ENCODE measurements at regions not wholly inside any gene's neighbourhood (a gene's known extent, or its start where the extent isn't known, plus 50 kb on each side); places are given as distances from the start of the nearest gene placed in this dataset.

DNA sequence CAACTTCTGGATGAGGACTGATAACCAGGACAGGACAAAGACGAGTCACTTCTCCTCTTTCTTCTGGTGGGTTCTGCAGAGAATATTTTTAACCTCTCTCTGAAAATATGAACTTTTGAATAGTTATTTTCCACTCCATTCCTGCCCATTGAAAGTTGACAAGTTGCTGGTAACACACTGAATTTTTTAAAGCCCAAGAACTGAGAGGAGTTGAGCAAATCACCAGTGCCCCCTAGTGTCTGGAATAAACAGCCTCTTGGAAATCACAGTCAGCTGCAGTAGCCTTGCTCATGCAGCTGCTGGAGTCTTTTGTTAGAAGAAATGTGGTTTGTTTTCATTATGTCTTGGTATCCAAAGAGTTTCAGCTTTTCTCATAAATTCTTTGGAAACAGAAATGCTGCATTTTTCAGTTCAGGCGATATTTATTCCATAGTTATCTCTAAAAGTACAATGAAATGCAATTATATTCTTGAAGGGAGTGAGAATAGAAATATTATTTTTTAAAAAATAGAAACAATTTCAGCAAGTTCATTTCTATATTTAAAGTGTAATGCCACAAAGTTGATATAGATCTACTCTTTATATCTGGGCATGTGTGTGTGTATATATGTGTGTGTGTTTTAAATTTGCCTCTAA lies 741.0 kb upstream of the CBLB start:
- H3K4me1 ChIP-seq (ENCODE audit: control insufficient read depth, insufficient read depth, low read length), result peaks cover 36% of the 10 kb centered on the region

GRCh38 chr3:106610362-106610959 lies 741.6 kb upstream of the CBLB start:
- Histone ChIP-seq H3K27me3 (replicated peaks; ENCODE audit: control insufficient read depth, insufficient read depth, low read length) (no peaks in the 10 kb centered on the region), H3K9me3 (ENCODE audit: control insufficient read depth, low read length) (no peaks in the 10 kb centered on the region), H3K36me3 (ENCODE audit: control insufficient read depth, insufficient read depth, low read length, severe bottlenecking) (no peaks in the 10 kb centered on the region), H3K4me1 (ENCODE audit: control insufficient read depth, insufficient read depth, low read length) (peaks cover 36% of the 10 kb centered on the region), H3K9ac (ENCODE audit: low read length) (peak overlapping the region; percentile 68), H3K4me3 (ENCODE audit: low read length) (no peak overlapping the region)
- DNase-seq (ENCODE audit: low read depth), result peak; percentile 55

More for the DNA sequence above, 741.0 kb upstream of the CBLB start:
- DNase-seq (ENCODE audit: low read depth), result peak; percentile 95
- Histone ChIP-seq H3K27me3 (replicated peaks; ENCODE audit: control insufficient read depth, insufficient read depth, low read length) (no peaks in the 10 kb centered on the region), H3K9me3 (ENCODE audit: control insufficient read depth, low read length) (no peaks in the 10 kb centered on the region), H3K36me3 (ENCODE audit: control insufficient read depth, insufficient read depth, low read length, severe bottlenecking) (no peaks in the 10 kb centered on the region), H3K9ac (ENCODE audit: low read length) (peak overlapping the region; percentile 85), H3K4me3 (ENCODE audit: low read length) (peak overlapping the region; percentile 64)

DNA sequence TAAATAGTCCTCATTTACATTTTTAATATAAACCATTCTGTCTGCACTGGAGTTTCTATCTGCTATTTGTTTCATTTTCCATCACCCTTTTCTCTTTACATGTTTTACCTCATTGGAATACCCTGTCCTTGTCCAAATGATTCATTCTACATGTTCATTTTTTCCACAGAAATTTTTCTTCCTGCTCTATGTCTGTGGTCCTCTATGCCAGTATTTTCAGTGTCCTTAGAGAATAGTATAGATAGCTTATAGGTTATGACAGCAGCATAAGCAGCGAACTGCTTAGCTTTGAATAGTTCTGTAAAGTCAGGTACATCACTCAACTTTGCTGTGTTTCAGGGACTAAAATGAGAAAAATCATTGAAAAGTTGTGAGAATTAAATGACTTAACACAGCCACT lies 742.3 kb upstream of the CBLB start:
- Histone ChIP-seq H3K4me1 (ENCODE audit: control insufficient read depth, insufficient read depth, low read length) (peaks cover 36% of the 10 kb centered on the region), H3K36me3 (ENCODE audit: control insufficient read depth, insufficient read depth, low read length, severe bottlenecking) (no peaks in the 10 kb centered on the region), H3K4me3 (ENCODE audit: low read length) (no peak overlapping the region), H3K9ac (ENCODE audit: low read length) (peak overlapping the region; percentile 68), H3K9me3 (ENCODE audit: control insufficient read depth, low read length) (no peaks in the 10 kb centered on the region), H3K27me3 (replicated peaks; ENCODE audit: control insufficient read depth, insufficient read depth, low read length) (no peaks in the 10 kb centered on the region)
- DNase-seq (ENCODE audit: low read depth), result no peak

DNA sequence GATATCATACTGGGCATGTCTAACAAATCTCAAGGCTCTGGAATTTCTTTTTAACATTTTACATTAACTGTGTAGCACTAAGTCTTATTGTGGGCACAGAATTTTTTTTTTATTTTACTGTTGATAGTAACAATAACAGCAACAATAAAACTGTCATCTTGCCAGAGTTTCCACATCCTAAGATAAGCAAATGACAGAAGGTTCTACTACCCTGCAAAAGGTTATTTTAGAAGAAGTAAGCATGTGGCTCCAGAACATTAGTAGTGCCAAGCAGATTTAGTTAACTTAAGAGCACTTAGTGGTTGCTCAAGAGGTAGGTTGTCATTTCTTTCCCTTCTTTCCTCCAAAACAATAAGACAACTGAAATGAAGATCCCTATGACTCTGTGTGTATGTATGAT lies 743.0 kb upstream of the CBLB start:
- H3K27me3 ChIP-seq (replicated peaks; ENCODE audit: control insufficient read depth, insufficient read depth, low read length), result no peaks in the 10 kb centered on the region
- no peak overlapping the region for H3K4me3 ChIP-seq (ENCODE audit: low read length)
- DNase-seq (ENCODE audit: low read depth), result no peak
- no peaks in the 10 kb centered on the region for H3K36me3 ChIP-seq (ENCODE audit: control insufficient read depth, insufficient read depth, low read length, severe bottlenecking)
- H3K9ac ChIP-seq (ENCODE audit: low read length), result no peak overlapping the region
- H3K9me3 ChIP-seq (ENCODE audit: control insufficient read depth, low read length), result no peaks in the 10 kb centered on the region
- H3K4me1 ChIP-seq (ENCODE audit: control insufficient read depth, insufficient read depth, low read length), result peaks cover 44% of the 10 kb centered on the region

- Histone ChIP-seq H3K36me3 (ENCODE audit: control insufficient read depth, insufficient read depth, low read length, severe bottlenecking) (no peaks in the 10 kb centered on the region), H3K9me3 (ENCODE audit: control insufficient read depth, low read length) (no peaks in the 10 kb centered on the region), H3K4me1 (ENCODE audit: control insufficient read depth, insufficient read depth, low read length) (peaks cover 27% of the 10 kb centered on the region), H3K27me3 (replicated peaks; ENCODE audit: control insufficient read depth, insufficient read depth, low read length) (no peaks in the 10 kb centered on the region), H3K4me3 (ENCODE audit: low read length) (no peak overlapping the region), H3K9ac (ENCODE audit: low read length) (no peak overlapping the region)
- DNase-seq (ENCODE audit: low read depth), result no peak
Observed at GRCh38 chr3:106616556-106616955, 747.7 kb upstream of the CBLB start.

DNA sequence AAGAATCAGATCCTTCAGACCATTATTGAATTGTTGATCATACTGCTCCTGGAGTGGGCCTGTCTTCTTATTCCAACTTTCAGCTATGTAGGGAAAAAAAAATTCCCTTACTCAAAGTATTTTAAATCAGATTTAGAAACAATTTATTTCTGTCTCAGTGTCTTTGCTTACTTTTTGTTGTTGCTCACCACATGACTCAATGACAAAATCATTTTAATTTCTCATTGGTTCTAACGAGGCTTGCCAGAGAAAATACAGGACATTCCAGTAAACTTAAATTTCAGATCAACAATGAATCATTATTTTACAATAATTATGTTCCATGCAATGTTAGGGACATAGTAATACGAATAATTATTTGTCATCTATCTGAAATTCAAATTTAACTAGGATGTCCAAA lies 748.5 kb upstream of the CBLB start:
- Histone ChIP-seq H3K4me1 (ENCODE audit: control insufficient read depth, insufficient read depth, low read length) (peaks cover 20% of the 10 kb centered on the region), H3K27me3 (replicated peaks; ENCODE audit: control insufficient read depth, insufficient read depth, low read length) (no peaks in the 10 kb centered on the region), H3K36me3 (ENCODE audit: control insufficient read depth, insufficient read depth, low read length, severe bottlenecking) (no peaks in the 10 kb centered on the region), H3K9me3 (ENCODE audit: control insufficient read depth, low read length) (no peaks in the 10 kb centered on the region), H3K9ac (ENCODE audit: low read length) (no peak overlapping the region), H3K4me3 (ENCODE audit: low read length) (no peak overlapping the region)
- DNase-seq (ENCODE audit: low read depth), result peak; percentile 37

- H3K4me1 ChIP-seq (ENCODE audit: control insufficient read depth, insufficient read depth, low read length), result peaks cover 18% of the 10 kb centered on the region
- peaks cover 16% of the 10 kb centered on the region for H3K9me3 ChIP-seq (ENCODE audit: control insufficient read depth, low read length)
- H3K36me3 ChIP-seq (ENCODE audit: control insufficient read depth, insufficient read depth, low read length, severe bottlenecking), result no peaks in the 10 kb centered on the region
- H3K27me3 ChIP-seq (replicated peaks; ENCODE audit: control insufficient read depth, insufficient read depth, low read length), result no peaks in the 10 kb centered on the region
- DNase-seq (ENCODE audit: low read depth), result no peak
- H3K4me3 ChIP-seq (ENCODE audit: low read length), result no peak overlapping the region
- H3K9ac ChIP-seq (ENCODE audit: low read length), result no peak overlapping the region
Observed at GRCh38 chr3:106620646-106621045, 751.8 kb upstream of the CBLB start.

DNA sequence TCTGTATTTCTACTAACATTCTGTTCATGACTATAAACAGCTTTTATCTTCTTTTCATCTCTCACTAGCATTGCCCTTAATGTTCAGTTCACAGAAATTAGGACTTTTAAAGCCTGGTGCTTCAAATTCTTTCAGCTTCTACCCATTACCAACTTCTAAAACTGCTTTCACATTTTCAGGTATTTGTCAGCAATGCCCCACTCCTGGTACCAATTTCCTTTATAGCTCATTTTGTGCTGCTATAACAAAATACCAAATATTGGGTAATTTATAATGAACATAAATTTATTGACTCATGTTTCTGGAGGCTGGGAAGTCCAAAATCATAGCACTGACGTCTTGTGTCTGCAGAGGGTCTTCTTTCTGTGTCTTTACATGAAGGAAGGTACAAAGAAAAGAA lies 753.1 kb upstream of the CCDC54 start:
- Histone ChIP-seq H3K4me3 (ENCODE audit: low read length) (peak overlapping the region; percentile 13), H3K27me3 (replicated peaks; ENCODE audit: control insufficient read depth, insufficient read depth, low read length) (no peaks in the 10 kb centered on the region), H3K4me1 (ENCODE audit: control insufficient read depth, insufficient read depth, low read length) (peaks cover 10% of the 10 kb centered on the region), H3K9ac (ENCODE audit: low read length) (no peak overlapping the region), H3K9me3 (ENCODE audit: control insufficient read depth, low read length) (peaks cover 16% of the 10 kb centered on the region), H3K36me3 (ENCODE audit: control insufficient read depth, insufficient read depth, low read length, severe bottlenecking) (no peaks in the 10 kb centered on the region)
- DNase-seq (ENCODE audit: low read depth), result no peak

GRCh38 chr3:106628407-106628806 lies 748.8 kb upstream of the CCDC54 start:
- Histone ChIP-seq H3K4me1 (ENCODE audit: control insufficient read depth, insufficient read depth, low read length) (peaks cover 14% of the 10 kb centered on the region), H3K9me3 (ENCODE audit: control insufficient read depth, low read length) (peaks cover 13% of the 10 kb centered on the region), H3K4me3 (ENCODE audit: low read length) (no peak overlapping the region), H3K36me3 (ENCODE audit: control insufficient read depth, insufficient read depth, low read length, severe bottlenecking) (no peaks in the 10 kb centered on the region), H3K27me3 (replicated peaks; ENCODE audit: control insufficient read depth, insufficient read depth, low read length) (no peaks in the 10 kb centered on the region), H3K9ac (ENCODE audit: low read length) (peak overlapping the region; percentile 32)
- DNase-seq (ENCODE audit: low read depth), result peak; percentile 41

DNA sequence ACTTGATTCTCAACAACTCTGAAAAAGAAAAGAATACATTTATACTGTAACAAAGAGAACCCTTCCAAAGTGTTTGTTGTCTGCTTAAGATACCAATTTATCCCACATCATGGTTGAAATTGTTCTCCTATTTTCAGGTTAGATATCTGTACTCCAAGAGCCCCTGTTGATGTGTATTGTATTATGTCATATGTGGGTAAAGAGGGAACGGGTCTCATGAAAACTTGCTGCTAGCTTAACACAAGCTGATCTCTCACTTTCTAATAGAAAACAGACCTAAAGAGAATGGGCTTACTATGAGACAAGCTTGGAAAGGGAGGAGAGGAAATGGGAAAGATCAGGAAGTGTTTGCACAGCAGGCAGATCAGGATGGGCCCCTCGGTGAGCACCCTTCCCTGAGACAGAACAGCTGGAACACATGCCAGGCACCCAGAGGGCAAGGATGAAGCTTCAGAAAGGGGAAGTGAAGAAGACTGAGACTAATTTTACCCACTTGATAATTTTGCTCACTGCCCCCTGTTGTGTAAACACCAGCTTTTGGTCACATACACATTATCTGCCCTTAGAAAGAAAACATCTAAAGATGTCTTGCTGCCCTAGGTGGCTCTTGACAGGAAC lies 747.9 kb upstream of the CCDC54 start:
- Histone ChIP-seq H3K4me3 (ENCODE audit: low read length) (no peak overlapping the region), H3K36me3 (ENCODE audit: control insufficient read depth, insufficient read depth, low read length, severe bottlenecking) (no peaks in the 10 kb centered on the region), H3K27me3 (replicated peaks; ENCODE audit: control insufficient read depth, insufficient read depth, low read length) (no peaks in the 10 kb centered on the region), H3K9ac (ENCODE audit: low read length) (peak overlapping the region; percentile 32), H3K9me3 (ENCODE audit: control insufficient read depth, low read length) (peaks cover 4% of the 10 kb centered on the region), H3K4me1 (ENCODE audit: control insufficient read depth, insufficient read depth, low read length) (peaks cover 15% of the 10 kb centered on the region)
- DNase-seq (ENCODE audit: low read depth), result no peak

- H3K36me3 ChIP-seq (ENCODE audit: control insufficient read depth, insufficient read depth, low read length, severe bottlenecking), result no peaks in the 10 kb centered on the region
- DNase-seq (ENCODE audit: low read depth), result no peak
Observed at GRCh38 chr3:106631373-106632108, 745.7 kb upstream of the CCDC54 start.

More at GRCh38 chr3:106631373-106632108, 745.7 kb upstream of the CCDC54 start:
- no peak overlapping the region for H3K9ac ChIP-seq (ENCODE audit: low read length)
- peaks cover 30% of the 10 kb centered on the region for H3K4me1 ChIP-seq (ENCODE audit: control insufficient read depth, insufficient read depth, low read length)
- no peak overlapping the region for H3K4me3 ChIP-seq (ENCODE audit: low read length)
- H3K27me3 ChIP-seq (replicated peaks; ENCODE audit: control insufficient read depth, insufficient read depth, low read length), result no peaks in the 10 kb centered on the region
- no peaks in the 10 kb centered on the region for H3K9me3 ChIP-seq (ENCODE audit: control insufficient read depth, low read length)
